GM23338 (cell line): ENCODE measurements at regions not wholly inside any gene's neighbourhood (a gene's known extent, or its start where the extent isn't known, plus 50 kb on each side); places are given as distances from the start of the nearest gene placed in this dataset.

ENCODE experiments used
- ATAC-seq: fragments of 200-7000 bp; cut with Tn5 transposase; 3 replicates; pipeline ENCODE4 v1.9.1; 2020
- DNase-seq: peaks from one replicate; pipeline ENCODE4 v3.0.0-alpha.2; 2015; ENCODE audit warnings: low spot score
- H2AFZ ChIP-seq: fragments of 200-600 bp; sonication (generic); 2 replicates; pipeline ENCODE4 v1.8.0; 2016; ENCODE audit warnings: antibody characterized with exemption, mild to moderate bottlenecking, moderate library complexity
- H3F3A ChIP-seq: fragments of 200-600 bp; sonication (generic); replicated peaks from 2 replicates; pipeline ENCODE4 v1.8.0; 2017; ENCODE audit warnings: antibody characterized with exemption, mixed run types, low read depth
- H3K27ac ChIP-seq: fragments of 200-600 bp; sonication (generic); 2 replicates; pipeline ENCODE4 v1.6.1; 2016; ENCODE audit warnings: low read depth
- H3K27me3 ChIP-seq: fragments of 200-600 bp; sonication (generic); 2 replicates; pipeline ENCODE4 v1.8.0; 2016; ENCODE audit warnings: mild to moderate bottlenecking, mixed run types, moderate library complexity; ENCODE audit not compliant: insufficient read depth
- H3K36me3 ChIP-seq: fragments of 200-600 bp; sonication (generic); 2 replicates; pipeline ENCODE4 v1.8.0; 2016; ENCODE audit warnings: mild to moderate bottlenecking; ENCODE audit not compliant: insufficient read depth
- H3K4me1 ChIP-seq: fragments of 200-600 bp; sonication (generic); 2 replicates; pipeline ENCODE4 v1.8.0; 2016; ENCODE audit warnings: mild to moderate bottlenecking, moderate library complexity; ENCODE audit not compliant: insufficient read depth
- H3K4me2 ChIP-seq: fragments of 200-600 bp; sonication (generic); 2 replicates; pipeline ENCODE4 v1.7.1; 2017; ENCODE audit warnings: mixed run types
- H3K4me3 ChIP-seq: fragments of 200-600 bp; sonication (generic); 2 replicates; pipeline ENCODE4 v1.6.1; 2016; ENCODE audit warnings: mixed run types
- H3K79me2 ChIP-seq: fragments of 200-600 bp; sonication (generic); replicated peaks from 2 replicates; pipeline ENCODE4 v1.8.0; 2017; ENCODE audit warnings: mild to moderate bottlenecking; ENCODE audit not compliant: insufficient read depth
- H3K9me2 ChIP-seq: fragments of 200-600 bp; sonication (generic); 2 replicates; pipeline ENCODE4 v1.8.0; 2017; ENCODE audit not compliant: insufficient read depth
- H4K20me1 ChIP-seq: fragments of 200-600 bp; sonication (generic); replicated peaks from 2 replicates; pipeline ENCODE4 v1.8.0; 2017; ENCODE audit warnings: mild to moderate bottlenecking; ENCODE audit not compliant: insufficient read depth
- H3K27ac Mint-ChIP-seq: 2 replicates; pipeline ENCODE4 v1.8.0; 2020; ENCODE audit warnings: inconsistent platforms, mild to moderate bottlenecking, moderate library complexity, mixed read lengths
- H3K27me3 Mint-ChIP-seq: 3 replicates; pipeline ENCODE4 v1.8.0; 2022; ENCODE audit warnings: low read depth, mild to moderate bottlenecking, moderate library complexity, mixed read lengths, inconsistent platforms; ENCODE audit not compliant: insufficient read depth, poor library complexity
- H3K36me3 Mint-ChIP-seq: 3 replicates; pipeline ENCODE4 v1.8.0; 2021; ENCODE audit warnings: low read depth, mild to moderate bottlenecking, inconsistent platforms, moderate library complexity, mixed read lengths
- H3K4me1 Mint-ChIP-seq: 3 replicates; pipeline ENCODE4 v1.8.0; 2020; ENCODE audit warnings: mild to moderate bottlenecking, inconsistent platforms, mixed read lengths
- H3K4me3 Mint-ChIP-seq: 3 replicates; pipeline ENCODE4 v1.8.0; 2021; ENCODE audit warnings: moderate library complexity, mild to moderate bottlenecking, inconsistent platforms, mixed read lengths
- H3K9me3 Mint-ChIP-seq: 3 replicates; pipeline ENCODE4 v1.8.0; 2020; ENCODE audit warnings: moderate library complexity, mild to moderate bottlenecking, inconsistent platforms, mixed read lengths
- CREB1 ChIP-seq: fragments of 250-450 bp; sonication (Bioruptor Pico); IDR thresholded peaks from 2 replicates; pipeline ENCODE4 v1.5.0; 2020; ENCODE audit warnings: low read depth, mild to moderate bottlenecking, moderate library complexity
- NANOG ChIP-seq: IDR thresholded peaks from 2 replicates; pipeline ENCODE4 v1.6.1; 2016; ENCODE audit warnings: antibody characterized with exemption, borderline replicate concordance
- POLR2AphosphoS5 ChIP-seq: IDR thresholded peaks from 2 replicates; pipeline ENCODE4 v1.6.1; 2016; ENCODE audit warnings: antibody characterized with exemption, low read depth
- STAT1 ChIP-seq: IDR thresholded peaks from one replicate; pipeline ENCODE4 v1.6.1; 2016; ENCODE audit warnings: antibody characterized with exemption; ENCODE audit not compliant: unreplicated experiment
- ZNF114 ChIP-seq: fragments of 250-450 bp; sonication (Bioruptor Pico); IDR thresholded peaks from 2 replicates; pipeline ENCODE4 v1.5.0; 2020; ENCODE audit warnings: mild to moderate bottlenecking, moderate library complexity
- ZNF331 ChIP-seq: fragments of 250-450 bp; sonication (Bioruptor Pico); IDR thresholded peaks from 2 replicates; pipeline ENCODE4 v1.5.0; 2020; ENCODE audit warnings: low read depth, mild to moderate bottlenecking, moderate library complexity
- TF ChIP-seq, protein P1 (sequence below), 2 experiments: fragments of 200-600 bp in 1 of 2; sonication (generic) in 1 of 2; conservative IDR thresholded peaks; 2 replicates each; pipeline versions ENCODE4 v1.5.1 to v1.6.1; 2016 to 2017; ENCODE audit warnings: antibody characterized with exemption in 2 of 2, low read depth in 2 of 2, mild to moderate bottlenecking in 2 of 2, moderate library complexity in 1 of 2
- TF ChIP-seq, protein P2 (sequence below): IDR thresholded peaks from one replicate; pipeline ENCODE4 v1.6.1; 2018; ENCODE audit warnings: antibody characterized with exemption; ENCODE audit not compliant: unreplicated experiment

DNA sequence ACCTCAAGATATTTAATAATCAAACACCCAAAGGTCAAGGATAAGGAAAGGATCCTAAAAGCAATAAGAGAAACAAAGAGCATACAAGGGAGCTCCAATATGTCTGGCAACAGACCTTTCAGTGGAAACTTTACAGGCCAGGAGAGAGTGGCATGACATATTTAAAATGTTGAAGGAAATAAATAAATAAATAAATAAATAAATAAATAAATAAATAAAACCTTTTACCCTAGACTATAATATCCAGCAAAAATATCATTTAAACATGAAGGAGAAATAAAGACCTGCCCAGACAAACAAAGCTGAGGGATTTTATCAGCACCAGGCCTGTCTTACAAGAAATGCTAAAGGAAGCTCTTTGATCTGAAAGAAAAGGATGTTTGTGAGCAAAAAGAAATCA lies 367.8 kb upstream of the PBX1 start (continued):
- TF ChIP-seq ZNF114 (CRISPR knock-in tag) (no peak), STAT1 (no peak)
- TF ChIP-seq, protein P1, sequence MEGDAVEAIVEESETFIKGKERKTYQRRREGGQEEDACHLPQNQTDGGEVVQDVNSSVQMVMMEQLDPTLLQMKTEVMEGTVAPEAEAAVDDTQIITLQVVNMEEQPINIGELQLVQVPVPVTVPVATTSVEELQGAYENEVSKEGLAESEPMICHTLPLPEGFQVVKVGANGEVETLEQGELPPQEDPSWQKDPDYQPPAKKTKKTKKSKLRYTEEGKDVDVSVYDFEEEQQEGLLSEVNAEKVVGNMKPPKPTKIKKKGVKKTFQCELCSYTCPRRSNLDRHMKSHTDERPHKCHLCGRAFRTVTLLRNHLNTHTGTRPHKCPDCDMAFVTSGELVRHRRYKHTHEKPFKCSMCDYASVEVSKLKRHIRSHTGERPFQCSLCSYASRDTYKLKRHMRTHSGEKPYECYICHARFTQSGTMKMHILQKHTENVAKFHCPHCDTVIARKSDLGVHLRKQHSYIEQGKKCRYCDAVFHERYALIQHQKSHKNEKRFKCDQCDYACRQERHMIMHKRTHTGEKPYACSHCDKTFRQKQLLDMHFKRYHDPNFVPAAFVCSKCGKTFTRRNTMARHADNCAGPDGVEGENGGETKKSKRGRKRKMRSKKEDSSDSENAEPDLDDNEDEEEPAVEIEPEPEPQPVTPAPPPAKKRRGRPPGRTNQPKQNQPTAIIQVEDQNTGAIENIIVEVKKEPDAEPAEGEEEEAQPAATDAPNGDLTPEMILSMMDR (conservative IDR thresholded peaks at IDR 0.05; ENCODE audit: low read depth in 2 of 2) = no peak

DNA sequence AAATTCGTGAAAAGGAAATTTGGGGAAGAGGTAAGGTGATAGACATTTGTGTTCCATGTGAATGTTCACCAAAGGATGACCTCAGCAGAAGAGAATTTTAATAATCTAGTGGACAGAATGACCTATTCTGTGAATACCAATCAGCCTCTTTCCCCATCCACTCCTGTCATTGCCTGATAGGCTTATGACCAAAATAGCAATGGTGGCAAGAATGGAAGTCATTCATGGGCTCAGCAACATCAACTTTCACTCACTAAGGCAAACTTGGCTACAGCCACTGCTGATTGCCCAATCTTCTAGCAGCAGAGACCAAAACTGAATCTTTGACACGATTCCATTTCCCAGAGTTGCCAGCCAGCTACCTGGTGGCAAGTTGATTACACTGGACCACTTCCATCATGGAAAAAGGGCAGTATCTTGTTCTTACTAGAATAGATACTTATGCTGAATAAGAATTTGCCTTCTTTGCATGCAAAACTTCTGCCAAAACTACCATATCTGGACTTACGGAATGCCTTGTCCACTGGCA lies 348.7 kb upstream of the PBX1 start:
- H3K27me3 Mint-ChIP-seq = no peaks in the 10 kb centered on the region
- no peak overlapping the region for H3K27ac Mint-ChIP-seq
- no peak overlapping the region for H3K27ac ChIP-seq
- peaks cover under 1% of the 10 kb centered on the region for H3K36me3 Mint-ChIP-seq
- 0 out of 2 replicates have a peak, but pooled peaks cover 14% of the 10 kb centered on the region for H3K9me2 ChIP-seq
- no peak overlapping the region for H2AFZ ChIP-seq
- ATAC-seq (no peak), DNase-seq (no peak)
- no peaks in the 10 kb centered on the region for H3K4me1 ChIP-seq
- H3K27me3 ChIP-seq = no peaks in the 10 kb centered on the region
- TF ChIP-seq CREB1 = no peak
- TF ChIP-seq NANOG = no peak
- TF ChIP-seq, protein P2, sequence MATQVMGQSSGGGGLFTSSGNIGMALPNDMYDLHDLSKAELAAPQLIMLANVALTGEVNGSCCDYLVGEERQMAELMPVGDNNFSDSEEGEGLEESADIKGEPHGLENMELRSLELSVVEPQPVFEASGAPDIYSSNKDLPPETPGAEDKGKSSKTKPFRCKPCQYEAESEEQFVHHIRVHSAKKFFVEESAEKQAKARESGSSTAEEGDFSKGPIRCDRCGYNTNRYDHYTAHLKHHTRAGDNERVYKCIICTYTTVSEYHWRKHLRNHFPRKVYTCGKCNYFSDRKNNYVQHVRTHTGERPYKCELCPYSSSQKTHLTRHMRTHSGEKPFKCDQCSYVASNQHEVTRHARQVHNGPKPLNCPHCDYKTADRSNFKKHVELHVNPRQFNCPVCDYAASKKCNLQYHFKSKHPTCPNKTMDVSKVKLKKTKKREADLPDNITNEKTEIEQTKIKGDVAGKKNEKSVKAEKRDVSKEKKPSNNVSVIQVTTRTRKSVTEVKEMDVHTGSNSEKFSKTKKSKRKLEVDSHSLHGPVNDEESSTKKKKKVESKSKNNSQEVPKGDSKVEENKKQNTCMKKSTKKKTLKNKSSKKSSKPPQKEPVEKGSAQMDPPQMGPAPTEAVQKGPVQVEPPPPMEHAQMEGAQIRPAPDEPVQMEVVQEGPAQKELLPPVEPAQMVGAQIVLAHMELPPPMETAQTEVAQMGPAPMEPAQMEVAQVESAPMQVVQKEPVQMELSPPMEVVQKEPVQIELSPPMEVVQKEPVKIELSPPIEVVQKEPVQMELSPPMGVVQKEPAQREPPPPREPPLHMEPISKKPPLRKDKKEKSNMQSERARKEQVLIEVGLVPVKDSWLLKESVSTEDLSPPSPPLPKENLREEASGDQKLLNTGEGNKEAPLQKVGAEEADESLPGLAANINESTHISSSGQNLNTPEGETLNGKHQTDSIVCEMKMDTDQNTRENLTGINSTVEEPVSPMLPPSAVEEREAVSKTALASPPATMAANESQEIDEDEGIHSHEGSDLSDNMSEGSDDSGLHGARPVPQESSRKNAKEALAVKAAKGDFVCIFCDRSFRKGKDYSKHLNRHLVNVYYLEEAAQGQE = no peak
- TF ChIP-seq, protein P1 (conservative IDR thresholded peaks at IDR 0.05; ENCODE audit: low read depth in 2 of 2) = no peak
- TF ChIP-seq ZNF331 = no peak
- TF ChIP-seq ZNF114 (CRISPR knock-in tag) = no peak
- no peak for TF ChIP-seq POLR2AphosphoS5
- H3K4me3 Mint-ChIP-seq = no peak overlapping the region
- no peak overlapping the region for H3K4me3 ChIP-seq
- peaks cover 10% of the 10 kb centered on the region for H3K9me3 Mint-ChIP-seq
- H3K79me2 ChIP-seq = no peaks in the 10 kb centered on the region
- no peaks in the 10 kb centered on the region for H3F3A ChIP-seq
- no peak overlapping the region for H3K4me2 ChIP-seq
- H3K36me3 ChIP-seq = no peaks in the 10 kb centered on the region
- no peaks in the 10 kb centered on the region for H3K4me1 Mint-ChIP-seq
- no peaks in the 10 kb centered on the region for H4K20me1 ChIP-seq
